ENCODE measurements at regions not wholly inside any gene's neighbourhood (a gene's known extent, or its start where the extent isn't known, plus 50 kb on each side); places are given as distances from the start of the nearest gene placed in this dataset.
"Not testable (repeated sequence)": the region's sequence is repeated elsewhere in the genome, so short reads cannot be mapped to it uniquely, and the experiment has no call there.

DNA sequence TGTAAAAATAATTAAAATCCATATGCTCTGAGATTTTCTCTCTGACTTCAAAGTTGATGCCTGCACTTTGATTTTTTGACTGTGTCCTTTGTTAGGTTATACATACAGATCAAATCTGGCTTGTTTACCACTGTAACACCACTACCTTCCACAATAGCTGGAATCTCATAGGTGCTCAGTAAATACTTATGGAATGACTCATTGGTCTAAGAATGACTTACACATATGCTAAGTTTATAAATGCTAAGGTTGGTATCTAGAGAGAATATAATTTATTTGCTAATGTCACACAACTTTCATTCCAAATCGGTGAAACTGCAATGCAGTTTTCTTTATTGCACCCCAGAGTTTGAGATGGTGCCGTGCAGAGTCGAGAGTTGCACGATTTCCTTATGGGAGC, 578.5 kb downstream of the SH2D4B start:
- peak; percentile 2 for DNase-seq (ENCODE audit: low spot score)

DNA sequence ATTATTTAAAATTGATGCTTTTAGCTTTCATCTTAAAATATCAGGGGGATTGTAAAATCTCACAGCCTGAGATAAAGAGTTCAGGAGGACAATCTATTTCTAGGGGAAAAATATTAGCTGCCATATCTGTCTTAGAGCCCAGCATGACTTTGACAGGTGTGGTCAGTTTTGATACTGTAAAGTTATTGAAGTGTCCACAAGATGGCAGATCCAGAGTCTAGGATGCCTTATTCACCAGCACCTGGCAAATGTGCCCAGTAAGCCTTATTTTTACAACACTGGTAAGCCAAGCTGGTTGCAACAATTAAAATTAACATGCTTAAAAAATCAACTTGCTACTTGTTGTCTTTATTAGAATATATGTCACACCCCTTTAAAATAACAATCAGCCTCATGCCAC, 579.3 kb downstream of the SH2D4B start:
- DNase-seq (ENCODE audit: low spot score), result no peak

GRCh38 chr10:81127931-81128330, 590.2 kb downstream of the SH2D4B start:
- DNase-seq (ENCODE audit: low spot score), result no peak

DNA sequence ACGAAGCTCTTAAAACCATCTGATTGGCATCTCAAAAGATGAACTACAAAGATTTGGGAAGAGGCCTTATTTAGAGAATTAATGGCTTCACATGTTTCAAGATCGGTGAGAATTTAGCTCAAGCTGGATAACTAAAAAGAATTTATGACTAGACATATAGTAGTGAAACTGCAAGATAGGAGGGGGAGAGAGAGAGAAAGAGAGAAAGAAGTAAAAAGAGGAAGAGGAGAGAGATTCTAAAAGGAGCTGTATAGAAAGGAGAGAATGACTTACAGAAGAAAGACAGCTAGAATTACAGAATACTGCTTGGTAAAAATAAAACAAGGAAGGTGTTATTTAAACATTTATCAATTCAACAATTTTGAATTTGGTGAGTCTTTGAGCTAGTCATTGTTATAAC, 592.3 kb downstream of the SH2D4B start:
- DNase-seq (ENCODE audit: low spot score), result no peak

DNA sequence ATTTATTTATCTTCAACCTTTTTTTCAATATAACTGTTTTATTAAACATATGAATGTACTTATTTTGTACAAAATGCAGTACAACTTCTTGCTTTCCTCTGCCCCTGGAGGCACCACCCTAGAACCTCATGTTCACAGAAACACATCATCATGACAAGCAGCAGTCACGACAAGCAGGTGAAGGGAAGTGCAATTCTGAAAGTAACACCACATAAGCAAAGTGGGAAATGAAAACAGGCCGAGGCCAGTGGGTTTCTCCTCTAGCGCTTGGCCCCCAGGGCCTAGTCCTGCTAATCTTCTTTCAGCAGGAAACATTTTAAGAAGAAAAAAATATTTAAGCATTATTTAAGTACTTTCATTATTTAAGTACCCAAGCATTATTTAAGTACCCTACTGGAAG, 598.1 kb downstream of the SH2D4B start:
- no peak for DNase-seq (ENCODE audit: low spot score)

DNA sequence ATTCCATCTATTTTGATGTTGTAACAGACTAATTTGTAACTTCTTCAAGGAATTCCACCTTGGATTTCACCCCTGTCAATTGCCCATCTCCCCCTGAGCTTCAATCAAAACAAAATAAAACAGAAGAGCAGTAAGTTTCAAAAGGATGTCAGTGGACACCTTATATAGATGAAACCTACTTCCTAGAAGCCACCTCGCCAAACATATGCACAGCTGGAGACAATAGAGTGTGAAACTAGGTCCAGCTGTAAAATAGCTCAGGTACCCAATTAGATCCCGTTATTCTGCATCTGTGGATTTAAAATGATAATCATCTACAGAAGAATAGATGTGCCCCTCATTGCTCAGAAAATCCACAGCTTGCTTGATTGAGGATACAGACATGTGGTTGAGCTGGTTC, 598.6 kb downstream of the SH2D4B start:
- DNase-seq (ENCODE audit: low spot score), result no peak

DNA sequence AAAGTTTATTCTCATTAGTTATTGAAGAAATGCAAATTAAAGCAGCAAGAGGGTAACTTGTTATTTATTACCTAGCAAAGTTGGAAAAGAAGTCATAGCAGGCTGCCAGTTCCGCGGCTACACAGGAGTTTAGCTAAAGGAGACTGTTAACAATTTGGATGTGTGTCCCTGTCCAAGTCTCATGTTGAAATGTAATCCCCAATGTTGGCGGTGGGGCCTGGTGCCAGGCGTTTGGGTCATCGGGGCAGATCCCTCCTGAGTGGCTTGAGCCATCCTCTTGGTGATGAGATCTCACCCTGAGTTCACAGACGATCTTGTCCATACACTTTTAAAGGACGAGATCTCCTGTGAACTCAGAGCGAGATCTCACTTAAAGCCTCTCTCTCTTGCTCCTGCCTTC, 608.3 kb downstream of the SH2D4B start:
- no peak for DNase-seq (ENCODE audit: low spot score)

GRCh38 chr10:81146436-81146835, 608.7 kb downstream of the SH2D4B start:
- no peak for DNase-seq (ENCODE audit: low spot score)

DNA sequence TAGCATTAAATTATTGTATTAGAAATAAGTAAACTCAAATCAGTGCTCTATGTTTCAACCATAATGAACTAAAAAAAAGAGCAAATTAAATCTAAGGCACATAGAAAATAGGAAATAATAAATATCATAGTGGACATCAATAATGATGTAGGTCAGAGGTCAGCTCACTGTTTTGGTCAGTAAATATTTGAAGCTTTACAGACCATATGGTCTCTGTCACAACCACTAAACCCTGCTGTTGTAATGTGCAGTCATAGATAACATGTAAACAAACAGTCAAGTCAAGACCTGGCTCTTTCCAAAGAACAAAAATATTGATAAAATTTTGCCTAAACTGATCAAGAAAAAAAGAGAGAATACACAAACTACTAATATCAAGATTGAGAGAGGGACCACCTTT, 615.0 kb downstream of the SH2D4B start:
- no peak for DNase-seq (ENCODE audit: low spot score)

GRCh38 chr10:81157681-81158080, 620.0 kb downstream of the SH2D4B start:
- DNase-seq (ENCODE audit: low spot score), result no peak

GRCh38 chr10:81177651-81178244, 640.0 kb downstream of the SH2D4B start:
- DNase-seq (ENCODE audit: low spot score), result peak; percentile 2

- no peak for DNase-seq (ENCODE audit: low spot score)
These were observed 641.6 kb downstream of the SH2D4B start for GRCh38 chr10:81179324-81179723.

DNA sequence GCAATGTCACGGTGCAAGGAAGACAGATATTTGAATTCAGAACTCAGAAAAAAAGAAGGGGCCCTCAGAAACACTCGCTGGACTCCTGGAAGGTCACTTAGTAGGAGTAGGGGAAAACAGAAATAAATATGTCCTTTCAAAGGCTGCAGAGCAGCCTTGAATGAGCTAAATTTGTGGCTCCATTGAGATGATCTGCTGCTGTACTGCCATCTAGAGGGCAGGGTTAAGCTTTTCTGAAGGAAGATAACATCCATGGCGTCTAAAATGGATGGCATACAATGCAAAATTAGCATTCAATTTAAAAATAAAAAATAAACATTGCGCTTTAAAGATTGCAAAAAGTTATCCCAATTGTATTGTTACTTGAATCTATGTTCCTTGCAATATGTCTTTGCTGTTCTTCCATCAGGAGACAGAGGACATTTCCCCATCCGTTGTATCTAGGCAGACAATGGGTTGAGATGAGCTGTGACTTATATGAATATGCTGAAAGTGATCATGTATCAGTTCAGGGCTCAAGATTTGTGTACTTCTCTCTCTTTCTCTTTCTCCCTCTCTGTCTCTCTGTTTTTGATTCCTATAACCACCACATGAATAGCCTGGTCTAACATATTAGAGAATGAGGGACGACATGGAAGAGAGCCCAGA, 642.2 kb downstream of the SH2D4B start:
- DNase-seq (ENCODE audit: low spot score), result peak; percentile 8

DNA sequence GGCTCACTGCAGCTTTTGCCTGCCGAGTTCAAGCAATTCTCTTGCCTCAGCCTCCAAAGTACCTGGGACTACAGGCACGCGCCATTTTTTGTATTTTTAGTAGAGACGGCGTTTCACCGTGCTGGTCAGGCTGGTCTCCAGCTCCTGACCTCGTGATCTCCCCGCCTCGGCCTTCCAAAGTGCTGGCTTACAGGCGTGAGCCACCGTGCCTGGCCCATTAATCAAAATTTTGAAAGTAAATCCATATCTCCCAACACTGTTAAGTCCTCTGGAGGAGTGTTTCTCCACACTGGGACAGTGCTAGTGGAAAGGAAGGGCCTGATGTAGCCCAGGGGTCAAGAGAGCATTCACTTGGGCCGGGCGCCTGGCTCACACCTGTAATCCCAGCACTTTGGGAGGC, 644.6 kb downstream of the SH2D4B start:
- no peak for DNase-seq (ENCODE audit: low spot score)

DNA sequence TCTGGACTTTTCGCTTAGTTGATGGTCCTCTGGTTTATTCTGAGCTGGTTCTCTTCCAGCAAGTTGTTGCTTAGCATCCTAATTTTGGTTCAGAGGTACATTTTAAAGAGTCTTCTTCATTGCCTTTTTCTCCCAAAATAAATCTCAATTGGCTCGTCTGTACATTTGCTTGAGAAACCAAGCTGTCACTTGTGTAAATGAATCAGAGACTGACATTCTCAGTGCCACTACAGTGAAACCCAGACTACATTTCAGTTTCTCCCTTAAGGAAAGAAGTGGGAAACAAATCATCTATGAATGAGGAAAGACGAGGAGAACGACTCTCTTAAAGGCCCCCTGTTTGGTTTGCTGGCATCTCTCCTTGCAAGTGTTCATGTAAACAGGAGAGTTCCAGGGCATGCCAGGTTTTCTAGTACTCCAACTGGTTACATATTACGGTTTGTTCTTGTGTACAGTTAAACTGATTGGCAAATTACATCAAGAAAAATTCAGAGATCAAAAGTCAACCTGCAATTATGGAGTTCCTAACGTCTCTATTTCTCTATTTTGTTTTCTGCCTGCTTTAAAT, 654.6 kb downstream of the SH2D4B start:
- no peak for DNase-seq (ENCODE audit: low spot score)

GRCh38 chr10:81200801-81201200, 663.1 kb downstream of the SH2D4B start:
- no peak for DNase-seq (ENCODE audit: low spot score)

DNA sequence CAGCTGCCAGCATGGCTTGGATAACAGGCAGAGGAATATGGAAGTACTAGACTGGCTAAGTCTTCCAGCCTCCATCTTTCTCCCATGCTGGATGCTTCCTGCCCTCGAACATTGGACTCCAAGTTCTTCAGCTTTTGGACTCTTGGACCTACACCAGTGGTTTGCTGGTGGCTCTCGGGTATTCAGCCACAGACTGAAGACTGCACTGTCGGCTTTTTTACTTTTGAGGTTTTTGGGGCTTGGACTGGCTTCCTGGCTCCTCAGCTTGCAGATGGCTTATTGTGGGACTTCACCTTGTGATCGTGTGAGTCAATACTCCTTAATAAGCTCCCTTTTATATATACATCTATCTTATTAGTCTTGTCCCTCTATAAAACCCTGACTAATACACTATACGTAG, 667.6 kb upstream of the NRG3 start:
- DNase-seq (ENCODE audit: low spot score), result not testable (repeated sequence)

GRCh38 chr10:81213370-81213769, 661.6 kb upstream of the NRG3 start:
- DNase-seq (ENCODE audit: low spot score), result no peak

DNA sequence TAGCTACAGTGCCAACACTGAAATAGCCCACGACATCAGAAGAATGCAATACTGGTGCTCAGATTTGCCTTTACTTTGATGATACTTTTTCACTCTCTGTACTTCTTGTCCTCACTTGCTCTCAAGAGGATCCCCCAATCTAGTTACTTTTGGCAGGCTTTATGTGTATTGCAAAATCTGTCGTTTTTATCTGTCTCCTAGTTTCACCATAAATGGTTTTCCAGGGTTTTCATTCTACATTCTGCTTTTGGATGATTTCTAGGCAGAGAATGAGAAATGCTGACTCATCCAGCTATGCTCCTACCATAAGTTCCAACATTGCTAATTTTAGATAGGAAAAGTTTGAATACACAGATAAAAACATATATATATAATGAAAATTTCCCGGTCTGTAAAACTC, 659.5 kb upstream of the NRG3 start:
- DNase-seq (ENCODE audit: low spot score), result no peak

DNA sequence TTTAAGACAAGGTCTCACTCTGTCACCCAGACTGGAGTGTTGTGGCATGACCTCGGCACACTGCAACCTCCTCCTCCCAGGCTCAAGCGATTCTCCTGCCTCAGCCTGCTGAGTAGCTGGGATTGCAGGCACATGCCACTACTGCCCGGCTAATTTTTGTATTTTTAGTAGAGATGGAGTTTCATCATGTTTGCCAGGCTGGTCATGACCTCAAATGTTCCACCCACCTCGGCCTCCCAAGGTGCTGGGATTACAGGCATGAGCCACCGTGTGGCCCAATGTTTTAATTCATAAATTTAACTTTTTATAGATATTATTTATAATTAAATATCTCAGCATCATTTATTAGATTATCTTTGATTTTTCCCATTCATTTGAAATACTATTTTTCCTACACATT, 658.0 kb upstream of the NRG3 start:
- no peak for DNase-seq (ENCODE audit: low spot score)

DNA sequence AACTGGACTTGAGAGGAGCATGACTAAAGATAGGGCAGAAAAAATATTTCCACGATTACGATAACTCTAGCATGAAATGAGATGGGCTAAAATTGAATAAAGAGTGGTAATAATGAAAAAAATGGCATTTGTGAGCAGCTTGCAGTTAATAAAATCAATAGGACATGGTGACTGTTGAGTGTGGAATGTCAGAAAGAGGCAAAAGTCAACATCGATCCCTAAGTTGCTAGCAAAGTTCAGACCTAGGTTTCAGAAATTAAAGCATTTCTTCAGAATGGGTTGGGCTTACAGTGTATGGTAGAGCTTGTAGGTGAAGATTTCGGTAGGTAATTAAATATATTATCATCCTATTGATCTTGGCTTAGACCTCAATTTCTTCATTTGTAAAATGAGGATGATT, 656.7 kb upstream of the NRG3 start:
- no peak for DNase-seq (ENCODE audit: low spot score)

GRCh38 chr10:81219758-81220157, 655.2 kb upstream of the NRG3 start:
- DNase-seq (ENCODE audit: low spot score), result no peak

- DNase-seq (ENCODE audit: low spot score), result no peak
These were observed 626.1 kb upstream of the NRG3 start for GRCh38 chr10:81248886-81249285.
